RCC 7860 (cell line): ENCODE measurements at regions not wholly inside any gene's neighbourhood (a gene's known extent, or its start where the extent isn't known, plus 50 kb on each side); places are given as distances from the start of the nearest gene placed in this dataset.
"Not testable (repeated sequence)": the region's sequence is repeated elsewhere in the genome, so short reads cannot be mapped to it uniquely, and the experiment has no call there.

Source experiments
- DNase-seq: peaks from one replicate; pipeline ENCODE4 v3.0.0-alpha.2; 2015; ENCODE audit warnings: low spot score
- FAIRE-seq: peaks from 2 replicates; lab custom pipeline; 2012; peaks lifted over from hg19 to GRCh38; lab: Jason Lieb, UNC

DNA sequence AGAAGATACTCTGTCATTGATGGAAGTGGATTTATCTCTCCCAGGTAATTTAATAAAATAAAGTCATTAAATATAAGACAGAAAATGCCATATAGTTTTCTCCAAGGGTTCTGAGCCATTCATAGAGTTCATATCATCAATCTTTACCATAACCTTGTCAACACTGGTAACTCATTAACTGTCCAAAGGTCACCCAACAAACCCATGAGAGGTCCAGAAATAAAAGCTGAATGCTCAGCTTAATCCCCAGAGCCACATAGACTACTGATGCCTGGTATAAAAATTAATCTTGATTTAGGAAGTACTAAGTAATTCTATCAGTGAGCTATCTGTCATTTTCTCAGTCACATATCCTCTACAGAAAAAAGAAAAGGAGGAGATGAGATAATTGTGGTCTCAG lies 903.0 kb upstream of the DDX18 start:
- FAIRE-seq, result no peak
- no peak for DNase-seq

GRCh38 chr2:116915673-116916072 lies 898.8 kb upstream of the DDX18 start:
- DNase-seq (no peak), FAIRE-seq (no peak)

DNA sequence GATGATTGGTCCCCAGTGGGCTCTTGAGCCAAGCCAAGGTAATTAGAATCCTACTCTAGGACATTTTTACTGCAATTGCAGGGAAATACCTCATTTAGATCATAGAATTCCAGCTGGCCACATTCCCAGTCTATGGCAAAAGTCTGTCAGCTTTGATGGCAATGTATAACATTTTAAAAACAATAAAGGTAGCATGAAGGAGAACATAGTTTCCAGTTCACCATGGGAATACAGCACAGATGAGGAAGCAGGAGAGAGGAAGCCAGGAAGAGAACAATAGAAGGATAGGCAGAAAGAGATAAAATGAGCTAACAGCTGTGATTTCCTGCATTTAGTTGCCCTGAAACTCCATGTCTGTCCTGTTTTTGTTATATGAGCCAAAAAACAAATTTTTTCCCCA lies 897.3 kb upstream of the DDX18 start:
- DNase-seq (no peak), FAIRE-seq (no peak)

DNA sequence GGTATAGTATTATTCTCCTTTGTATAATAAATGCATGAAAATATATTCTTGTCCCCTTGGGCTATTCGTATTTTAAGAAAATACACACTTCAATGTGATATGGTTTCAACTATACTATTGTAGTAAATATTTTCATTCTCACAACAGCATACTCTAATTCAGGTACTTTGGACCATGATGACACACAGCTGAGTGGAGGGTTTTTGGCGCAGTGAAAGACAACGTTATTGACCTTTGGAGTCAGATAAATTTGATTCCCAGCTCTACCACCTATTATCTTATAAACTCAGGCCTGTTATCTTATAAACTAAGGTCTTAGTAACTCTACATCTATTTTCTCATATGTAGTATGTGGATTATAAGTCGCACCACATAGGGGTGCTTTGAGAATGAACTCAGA lies 895.9 kb upstream of the DDX18 start:
- no peak for DNase-seq
- no peak for FAIRE-seq

DNA sequence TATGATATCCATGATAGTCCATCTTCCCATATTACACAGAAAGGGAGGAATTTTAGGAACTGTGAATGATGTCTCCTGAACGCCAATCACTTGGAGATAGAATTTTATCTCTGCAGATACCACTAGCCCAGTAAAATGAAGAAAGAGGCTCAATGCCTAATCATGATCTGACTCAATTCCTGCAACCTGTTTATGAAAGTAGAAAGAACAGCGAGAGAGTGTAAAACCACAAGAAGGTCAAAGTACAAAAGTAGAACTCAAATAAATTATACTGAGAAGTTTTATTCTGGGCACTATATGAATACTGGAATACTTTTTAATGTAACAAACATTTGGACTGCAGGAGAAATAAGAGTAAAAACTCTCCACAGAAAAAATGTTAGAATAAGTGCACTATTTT lies 892.1 kb upstream of the DDX18 start:
- DNase-seq (no peak), FAIRE-seq (no peak)

- FAIRE-seq, result no peak
Observed at GRCh38 chr2:116924509-116924908, 890.0 kb upstream of the DDX18 start.

DNA sequence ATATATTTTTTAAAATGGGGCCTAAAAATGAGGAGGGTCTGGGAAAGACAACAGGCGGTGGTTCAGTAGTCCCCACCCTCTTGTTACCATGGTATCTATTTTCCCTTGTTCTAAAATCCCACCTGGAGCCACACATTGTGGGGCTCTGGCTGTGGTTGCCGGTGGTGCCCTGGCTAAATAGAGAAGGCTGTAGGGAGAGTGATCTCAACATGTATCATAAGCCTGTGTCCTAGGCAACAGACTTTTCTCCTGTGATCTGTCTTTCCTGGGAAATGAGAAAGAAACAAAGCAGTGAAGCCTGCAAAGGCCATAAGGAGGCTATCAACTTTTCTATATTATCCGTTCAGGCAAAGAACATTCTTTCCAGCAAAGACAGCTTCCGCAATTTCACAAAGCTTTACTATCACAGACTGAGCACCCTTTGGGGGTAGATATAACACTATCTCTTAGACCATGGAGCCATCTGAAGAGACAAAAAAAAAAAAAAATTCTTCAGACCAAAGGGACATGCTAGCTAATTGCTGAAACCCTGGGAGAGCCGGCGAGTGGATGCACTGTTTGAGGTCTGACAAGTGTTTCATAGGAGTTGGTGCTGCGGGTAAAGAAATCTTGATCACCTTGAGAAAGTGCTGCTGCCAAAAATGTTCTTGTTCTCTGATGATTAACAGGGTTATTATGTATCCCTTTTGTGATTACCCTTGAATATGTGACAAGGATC lies 879.2 kb upstream of the DDX18 start:
- no peak for DNase-seq
- FAIRE-seq, result no peak

More at GRCh38 chr2:116924509-116924908, 890.0 kb upstream of the DDX18 start:
- no peak for DNase-seq

DNA sequence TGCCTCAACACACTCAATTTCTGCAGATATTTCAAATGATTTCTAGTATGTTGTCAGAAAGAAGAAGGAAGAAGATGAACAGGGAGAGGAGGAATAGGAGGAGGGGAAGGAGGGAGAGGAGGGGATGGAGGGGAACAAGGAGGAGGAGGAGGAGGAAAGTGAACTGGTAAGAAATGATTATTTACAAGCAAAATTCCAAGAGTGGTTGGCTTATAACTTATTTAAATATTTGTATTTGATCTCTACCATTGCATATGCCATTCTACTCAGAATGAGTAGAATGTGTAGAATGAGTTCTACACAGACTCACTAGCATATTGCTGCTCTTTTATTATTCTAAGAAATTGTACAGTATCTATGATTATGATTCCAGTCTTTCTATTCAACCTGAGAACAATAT lies 866.2 kb upstream of the DDX18 start:
- DNase-seq (no peak), FAIRE-seq (no peak)

GRCh38 chr2:116949249-116949648 lies 865.2 kb upstream of the DDX18 start:
- DNase-seq, result no peak
- no peak for FAIRE-seq

DNA sequence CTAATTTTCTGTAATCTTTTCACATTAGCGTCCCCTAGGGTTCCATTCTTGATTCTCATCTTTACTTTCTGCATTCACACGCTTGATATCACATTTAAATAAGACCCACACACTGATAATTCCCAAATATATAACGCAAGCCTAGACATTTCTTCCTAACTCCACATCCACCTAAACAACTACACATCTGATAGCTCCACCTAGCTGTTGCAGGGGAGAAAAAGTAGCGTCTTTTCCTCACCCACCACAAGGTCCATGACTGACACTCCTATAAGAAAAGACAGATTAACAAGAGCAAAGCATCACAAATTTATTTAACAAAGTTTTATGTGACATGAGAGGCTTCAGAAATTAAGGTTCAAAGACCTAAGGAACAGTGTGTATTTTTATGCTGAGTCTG lies 862.2 kb upstream of the DDX18 start:
- no peak for FAIRE-seq

GRCh38 chr2:116955646-116956045 lies 858.8 kb upstream of the DDX18 start:
- no peak for DNase-seq
- no peak for FAIRE-seq

More for the DNA sequence above, 862.2 kb upstream of the DDX18 start:
- no peak for DNase-seq

- no peak for DNase-seq
- FAIRE-seq, result no peak
Observed at GRCh38 chr2:116975608-116976007, 838.9 kb upstream of the DDX18 start.

GRCh38 chr2:116979916-116980764 lies 834.4 kb upstream of the DDX18 start:
- DNase-seq (no peak), FAIRE-seq (no peak)

- FAIRE-seq, result no peak
- DNase-seq, result no peak
Observed at GRCh38 chr2:116987447-116987846, 827.0 kb upstream of the DDX18 start.

DNA sequence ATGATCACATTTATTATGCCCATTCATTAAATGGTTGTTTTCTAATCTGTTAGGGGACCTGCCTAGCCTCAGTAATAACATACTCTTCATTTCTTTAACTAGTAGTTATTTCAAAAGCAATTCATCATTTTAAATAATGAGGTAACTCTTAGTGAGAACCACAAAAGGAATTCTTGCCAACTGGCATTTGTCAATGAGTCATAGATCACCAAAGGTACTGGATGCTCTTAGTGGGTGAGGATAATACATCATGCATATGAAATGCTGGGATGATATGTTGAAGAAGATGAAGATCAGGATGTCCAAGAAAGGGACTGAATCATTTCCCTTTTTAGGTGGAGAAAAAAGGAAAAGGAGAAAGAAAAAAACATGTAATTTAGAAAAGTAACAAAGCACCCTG lies 826.2 kb upstream of the DDX18 start:
- FAIRE-seq (no peak), DNase-seq (peak; percentile 55)

DNA sequence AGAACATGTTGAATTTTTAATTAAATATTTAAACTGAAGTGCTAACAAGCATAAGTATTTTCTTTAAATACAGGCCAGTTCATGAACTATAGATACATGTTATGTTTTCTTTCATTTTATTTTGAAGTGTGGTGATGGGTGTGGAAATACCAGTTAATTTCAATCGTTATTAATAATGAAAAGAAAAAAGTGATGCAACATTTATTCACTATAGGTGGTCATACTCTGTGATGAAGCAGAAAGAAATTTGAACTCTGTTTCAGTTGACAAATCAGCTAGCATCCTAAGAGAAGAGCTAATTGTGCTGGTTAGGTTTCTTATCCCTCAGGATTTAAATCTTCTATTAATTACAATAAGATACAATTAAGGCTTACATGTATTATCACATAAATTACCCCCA lies 795.1 kb upstream of the DDX18 start:
- no peak for FAIRE-seq
- DNase-seq, result no peak

- no peak for FAIRE-seq
- DNase-seq, result no peak
Observed at GRCh38 chr2:117027646-117028045, 786.8 kb upstream of the DDX18 start.

DNA sequence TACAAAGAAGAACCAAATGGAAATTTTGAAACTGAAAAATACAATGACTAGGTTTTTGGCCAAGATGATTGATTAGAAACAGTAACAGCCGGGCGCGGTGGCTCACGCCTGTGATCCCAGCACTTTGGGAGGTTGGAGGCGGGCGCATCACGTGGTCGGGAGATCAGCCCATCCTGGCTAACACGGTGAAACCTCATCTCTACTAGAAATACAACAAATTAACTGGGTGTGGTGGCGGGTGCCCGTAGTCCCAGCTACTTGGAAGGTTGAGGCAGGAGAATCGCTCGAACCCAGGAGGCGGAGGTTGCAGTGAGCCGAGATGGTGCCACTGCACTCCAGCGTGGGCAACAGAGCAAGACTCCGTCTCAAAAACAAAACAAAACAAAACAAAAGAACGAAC lies 785.8 kb upstream of the DDX18 start:
- FAIRE-seq, DNase-seq: not testable (repeated sequence)

DNA sequence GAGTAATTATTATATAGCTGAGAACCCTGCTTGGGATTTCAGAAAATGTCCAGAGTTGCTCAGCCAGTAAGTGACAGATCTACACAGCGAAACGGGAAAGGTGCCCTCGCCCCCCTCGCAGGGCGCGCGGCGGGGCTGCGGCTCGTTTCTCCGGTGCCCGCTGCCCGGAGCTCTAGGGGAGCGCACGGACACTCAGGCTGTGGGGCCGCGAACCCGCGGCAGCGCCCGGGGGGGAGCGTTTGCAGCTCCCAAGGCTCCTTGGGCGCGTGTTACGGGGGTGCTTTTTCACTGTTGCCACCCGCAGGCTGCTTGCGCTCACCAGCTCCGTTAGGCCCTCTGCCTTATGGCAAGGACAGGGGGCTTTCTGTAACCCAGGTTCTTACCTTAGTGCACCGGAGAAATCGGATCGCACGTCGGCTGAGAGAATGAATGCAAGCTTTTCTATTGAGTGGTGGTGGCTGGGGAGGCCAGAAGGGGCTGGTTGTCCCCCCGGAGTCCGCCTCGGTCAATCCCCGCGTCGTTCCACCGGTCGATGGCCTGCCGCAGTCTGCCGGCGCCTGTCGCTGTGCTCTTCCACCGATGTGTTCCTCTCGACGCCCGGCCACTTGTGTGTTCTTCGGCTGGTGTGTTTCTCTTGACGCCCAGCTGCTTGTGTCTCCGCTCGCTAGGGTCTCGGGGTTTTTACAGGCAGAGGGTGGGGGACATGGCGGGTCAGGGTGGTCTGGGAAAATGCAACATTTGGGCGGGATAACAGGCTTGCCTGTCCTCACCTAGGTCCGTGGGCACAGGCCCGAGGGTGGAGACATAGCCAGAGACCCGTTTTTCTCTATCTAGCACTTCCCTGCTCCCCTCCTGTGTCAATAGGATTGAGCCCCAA lies 758.8 kb upstream of the DDX18 start:
- FAIRE-seq (no peak), DNase-seq (no peak)

GRCh38 chr2:117056376-117056748 lies 758.1 kb upstream of the DDX18 start:
- DNase-seq (no peak), FAIRE-seq (no peak)

- DNase-seq, result no peak
- no peak for FAIRE-seq
Observed at GRCh38 chr2:117057016-117057415, 757.5 kb upstream of the DDX18 start.
